ENCODE measurements at regions not wholly inside any gene's neighbourhood (a gene's known extent, or its start where the extent isn't known, plus 50 kb on each side); places are given as distances from the start of the nearest gene placed in this dataset.

DNA sequence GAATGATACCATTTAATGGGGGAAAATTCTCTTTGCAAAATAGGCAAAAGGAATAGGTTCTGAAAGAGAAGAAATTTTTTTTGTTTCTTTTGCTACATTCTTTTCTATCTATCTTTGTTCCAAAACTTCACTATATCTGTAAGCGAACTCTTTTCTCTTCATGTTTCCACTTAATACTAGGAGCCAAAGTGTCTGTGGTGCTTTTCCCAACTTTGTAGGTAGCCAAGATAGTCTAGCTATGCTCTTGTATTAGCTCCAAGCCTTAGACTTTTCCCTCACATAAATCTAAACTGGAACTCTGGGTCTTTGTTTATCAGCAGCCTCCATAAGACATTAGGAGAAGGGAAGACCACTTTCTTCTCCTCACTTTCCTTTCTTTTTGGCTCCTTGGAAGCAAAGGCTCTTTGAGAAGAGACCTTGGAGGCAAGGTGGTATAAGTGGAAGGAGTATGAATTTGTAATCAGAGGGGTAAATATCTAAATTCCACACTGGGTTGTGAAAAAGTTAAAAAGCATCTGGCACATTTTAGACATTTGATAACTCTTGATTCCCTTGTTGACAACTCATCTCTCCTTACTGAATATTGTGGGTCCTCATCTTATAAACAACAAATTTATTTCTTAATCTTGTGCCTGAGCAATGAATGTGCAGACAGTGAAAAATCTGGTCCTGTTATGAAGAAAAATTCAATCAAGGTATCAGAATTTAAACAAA is 130.0 kb downstream of the EHF start:
- DNase-seq (ENCODE audit: extremely low spot score, unreplicated experiment): no peak
- peaks cover 18% of the 10 kb centered on the region for H3K36me3 Mint-ChIP-seq
- no peak overlapping the region for H3K27ac Mint-ChIP-seq
- no peaks in the 10 kb centered on the region for H3K27me3 Mint-ChIP-seq
- H3K4me3 Mint-ChIP-seq: no peak overlapping the region
- H3K9me3 Mint-ChIP-seq: no peaks in the 10 kb centered on the region
- H3K4me1 Mint-ChIP-seq (ENCODE audit: unreplicated experiment): no peaks in the 10 kb centered on the region
- no peak for TF ChIP-seq CTCF (conservative IDR thresholded peaks at IDR 0.05)

GRCh38 chr11:34749666-34750659 is 129.1 kb downstream of the EHF start:
- no peak overlapping the region for H3K4me3 Mint-ChIP-seq
- H3K36me3 Mint-ChIP-seq: peaks cover 18% of the 10 kb centered on the region
- no peaks in the 10 kb centered on the region for H3K27me3 Mint-ChIP-seq
- DNase-seq (ENCODE audit: extremely low spot score, unreplicated experiment): no peak
- TF ChIP-seq CTCF (conservative IDR thresholded peaks at IDR 0.05): no peak
- H3K27ac Mint-ChIP-seq: no peak overlapping the region
- no peaks in the 10 kb centered on the region for H3K9me3 Mint-ChIP-seq
- peaks cover 3% of the 10 kb centered on the region for H3K4me1 Mint-ChIP-seq (ENCODE audit: unreplicated experiment)

GRCh38 chr11:34748036-34748435 is 127.1 kb downstream of the EHF start:
- H3K4me3 Mint-ChIP-seq: no peak overlapping the region
- H3K4me1 Mint-ChIP-seq (ENCODE audit: unreplicated experiment): peaks cover 6% of the 10 kb centered on the region
- DNase-seq (ENCODE audit: extremely low spot score, unreplicated experiment): no peak
- H3K27ac Mint-ChIP-seq: no peak overlapping the region
- no peak for TF ChIP-seq CTCF (conservative IDR thresholded peaks at IDR 0.05)
- H3K27me3 Mint-ChIP-seq: no peaks in the 10 kb centered on the region
- H3K36me3 Mint-ChIP-seq: peaks cover 10% of the 10 kb centered on the region
- H3K9me3 Mint-ChIP-seq: no peaks in the 10 kb centered on the region

GRCh38 chr11:34747251-34747650 is 126.4 kb downstream of the EHF start:
- no peak for TF ChIP-seq CTCF (conservative IDR thresholded peaks at IDR 0.05)
- Mint-ChIP-seq H3K4me1 (ENCODE audit: unreplicated experiment) (peaks cover 6% of the 10 kb centered on the region), H3K9me3 (no peaks in the 10 kb centered on the region), H3K27me3 (no peaks in the 10 kb centered on the region), H3K4me3 (no peak overlapping the region), H3K27ac (no peak overlapping the region), H3K36me3 (peaks cover 10% of the 10 kb centered on the region)
- DNase-seq (ENCODE audit: extremely low spot score, unreplicated experiment): no peak

- H3K4me1 Mint-ChIP-seq (ENCODE audit: unreplicated experiment): peaks cover 6% of the 10 kb centered on the region
- DNase-seq (ENCODE audit: extremely low spot score, unreplicated experiment): no peak
- peaks cover 4% of the 10 kb centered on the region for H3K36me3 Mint-ChIP-seq
- H3K27ac Mint-ChIP-seq: no peak overlapping the region
- no peaks in the 10 kb centered on the region for H3K9me3 Mint-ChIP-seq
- no peak overlapping the region for H3K4me3 Mint-ChIP-seq
- no peaks in the 10 kb centered on the region for H3K27me3 Mint-ChIP-seq
- TF ChIP-seq CTCF (conservative IDR thresholded peaks at IDR 0.05): no peak
These were observed 124.3 kb downstream of the EHF start for GRCh38 chr11:34745195-34745594.
